ENCODE measurements at regions not wholly inside any gene's neighbourhood (a gene's known extent, or its start where the extent isn't known, plus 50 kb on each side); places are given as distances from the start of the nearest gene placed in this dataset.
"Not testable (repeated sequence)": the region's sequence is repeated elsewhere in the genome, so short reads cannot be mapped to it uniquely, and the experiment has no call there.

DNA sequence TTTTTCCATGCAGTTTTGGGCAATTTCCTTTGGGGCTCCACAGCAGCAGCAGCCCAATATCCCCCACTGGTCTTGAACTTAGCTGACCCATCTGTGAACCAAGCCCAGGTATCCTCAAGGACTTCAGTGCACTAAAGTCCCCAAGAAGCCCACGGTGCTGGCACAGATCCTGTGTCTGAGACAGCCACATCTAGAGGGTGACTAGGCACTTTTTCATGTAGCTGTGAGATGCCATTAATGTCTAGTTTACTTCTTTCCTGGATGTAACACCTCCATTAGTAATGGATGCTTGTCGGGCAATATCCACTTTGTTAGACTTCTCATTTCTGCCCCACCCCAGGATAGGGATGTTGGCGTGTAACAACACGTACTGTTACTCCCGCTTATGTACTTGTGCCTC lies 117.9 kb downstream of the GPCPD1 start:
- Mint-ChIP-seq H3K36me3 (ENCODE audit: low read depth) (no peaks in the 10 kb centered on the region), H3K27ac (no peak overlapping the region), H3K4me3 (ENCODE audit: low read depth) (no peak overlapping the region), H3K9me3 (no peaks in the 10 kb centered on the region), H3K4me1 (ENCODE audit: low read depth) (peaks cover 7% of the 10 kb centered on the region), H3K27me3 (ENCODE audit: low read depth) (peaks cover 14% of the 10 kb centered on the region)
- intact Hi-C loops (cut with micrococcal nuclease): no loop called here
- no peak for DNase-seq (ENCODE audit: low spot score)

DNA sequence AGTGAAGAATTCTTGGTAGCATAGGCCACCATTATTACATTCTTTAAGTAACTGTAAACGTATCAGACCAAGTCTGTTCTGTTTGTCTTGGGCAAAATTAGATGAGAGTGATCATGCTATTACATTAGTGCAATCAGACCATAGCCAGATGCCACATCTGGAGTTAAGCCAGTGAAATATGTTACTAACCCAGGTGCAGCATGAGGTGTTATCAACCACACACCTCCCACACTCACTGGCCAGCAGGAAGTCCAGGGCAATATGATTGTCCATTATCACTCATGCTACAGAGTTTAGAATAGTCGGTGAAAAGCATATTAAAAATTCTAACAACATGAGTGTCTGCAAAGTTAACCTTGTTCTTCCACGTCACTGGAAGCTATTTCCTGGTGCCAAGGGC lies 119.4 kb downstream of the GPCPD1 start:
- intact Hi-C loops (cut with micrococcal nuclease): no loop called here
- peaks cover 25% of the 10 kb centered on the region for H3K27me3 Mint-ChIP-seq (ENCODE audit: low read depth)
- no peaks in the 10 kb centered on the region for H3K36me3 Mint-ChIP-seq (ENCODE audit: low read depth)
- no peaks in the 10 kb centered on the region for H3K9me3 Mint-ChIP-seq
- H3K27ac Mint-ChIP-seq: no peak overlapping the region
- DNase-seq (ENCODE audit: low spot score): no peak
- no peak overlapping the region for H3K4me3 Mint-ChIP-seq (ENCODE audit: low read depth)
- H3K4me1 Mint-ChIP-seq (ENCODE audit: low read depth): peaks cover 10% of the 10 kb centered on the region

DNA sequence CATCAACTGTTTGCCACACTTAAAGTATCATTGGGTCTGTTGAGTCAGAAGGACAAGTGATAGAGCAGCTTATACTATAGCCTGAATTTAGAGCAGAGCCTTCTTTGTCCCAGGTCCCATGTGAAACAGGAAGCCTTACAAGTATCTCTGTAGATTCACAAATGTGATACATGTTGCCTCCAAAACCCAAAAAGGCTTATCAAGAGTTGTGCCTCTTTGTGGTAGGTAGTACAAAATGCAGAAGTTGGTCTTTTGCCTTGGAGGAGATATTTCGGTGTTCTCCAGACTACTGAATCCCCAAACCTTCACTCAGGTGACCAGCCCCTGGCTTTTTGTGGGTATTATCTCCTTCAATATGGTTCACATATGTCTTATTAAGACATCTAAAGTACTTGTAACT lies 121.2 kb downstream of the GPCPD1 start:
- Mint-ChIP-seq H3K4me1 (ENCODE audit: low read depth) (peaks cover 15% of the 10 kb centered on the region), H3K4me3 (ENCODE audit: low read depth) (no peak overlapping the region), H3K36me3 (ENCODE audit: low read depth) (no peaks in the 10 kb centered on the region), H3K27ac (no peak overlapping the region), H3K27me3 (ENCODE audit: low read depth) (peaks cover 22% of the 10 kb centered on the region), H3K9me3 (no peaks in the 10 kb centered on the region)
- intact Hi-C loops (cut with micrococcal nuclease): no loop called here
- DNase-seq (ENCODE audit: low spot score): no peak

DNA sequence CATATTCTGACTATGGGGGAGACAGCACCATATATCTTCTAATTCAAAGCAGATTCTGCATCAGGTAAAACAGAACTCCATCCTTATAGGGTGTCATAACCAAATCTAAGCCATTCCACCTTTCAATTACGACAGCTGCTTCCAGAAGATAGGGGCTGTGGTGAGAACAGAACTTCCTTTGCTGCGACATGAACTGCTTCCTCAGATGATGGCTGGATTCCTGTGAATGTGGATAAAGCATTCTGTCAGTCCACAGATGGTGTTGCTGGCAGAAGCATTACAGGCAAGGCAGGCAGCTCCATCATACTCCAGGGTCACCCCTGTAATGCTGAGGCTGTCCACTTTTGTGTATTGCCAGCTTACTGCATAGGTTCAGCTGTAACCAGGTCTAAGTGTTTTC lies 122.0 kb downstream of the GPCPD1 start:
- H3K4me1 Mint-ChIP-seq (ENCODE audit: low read depth): peaks cover 15% of the 10 kb centered on the region
- no peaks in the 10 kb centered on the region for H3K36me3 Mint-ChIP-seq (ENCODE audit: low read depth)
- peaks cover 22% of the 10 kb centered on the region for H3K27me3 Mint-ChIP-seq (ENCODE audit: low read depth)
- DNase-seq (ENCODE audit: low spot score): no peak
- H3K4me3 Mint-ChIP-seq (ENCODE audit: low read depth): no peak overlapping the region
- intact Hi-C loops (cut with micrococcal nuclease): no loop called here
- H3K9me3 Mint-ChIP-seq: no peaks in the 10 kb centered on the region
- H3K27ac Mint-ChIP-seq: no peak overlapping the region

DNA sequence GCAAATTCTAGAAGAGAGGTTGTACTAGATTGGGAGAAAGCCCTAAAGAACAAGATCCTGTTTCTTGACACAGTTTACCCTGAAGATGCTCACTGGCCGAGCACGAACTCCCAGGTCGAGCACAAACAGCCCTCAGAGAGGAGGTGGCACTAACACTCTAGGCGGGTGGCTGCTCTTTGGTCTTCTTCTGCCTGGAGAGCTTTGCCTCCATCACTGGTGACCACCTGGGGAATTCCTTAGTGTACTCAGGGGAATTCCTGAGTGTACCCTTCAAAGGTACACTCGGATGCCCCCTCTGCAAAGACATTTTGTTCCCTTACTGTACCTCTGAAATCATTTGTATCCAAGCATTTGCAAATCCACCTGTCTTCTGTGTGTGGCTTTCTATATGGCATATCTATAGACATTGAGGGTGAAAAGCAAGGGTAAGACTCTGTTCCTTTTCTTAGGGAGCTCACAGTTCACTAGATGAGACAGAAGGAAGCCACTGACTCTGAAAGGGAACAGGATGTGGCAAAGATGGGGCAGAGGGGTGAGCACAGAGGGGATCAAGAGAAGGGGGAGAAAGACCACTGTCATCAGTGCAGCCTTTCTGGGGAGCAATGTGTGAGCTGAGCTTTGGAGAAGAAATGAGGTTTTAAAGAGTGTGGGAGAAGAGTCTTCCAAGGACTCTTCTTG lies 124.3 kb downstream of the GPCPD1 start:
- DNase-seq (ENCODE audit: low spot score): no peak
- peaks cover 15% of the 10 kb centered on the region for H3K4me1 Mint-ChIP-seq (ENCODE audit: low read depth)
- peaks cover 22% of the 10 kb centered on the region for H3K27me3 Mint-ChIP-seq (ENCODE audit: low read depth)
- intact Hi-C loops (cut with micrococcal nuclease): no loop called here
- no peak overlapping the region for H3K27ac Mint-ChIP-seq
- no peak overlapping the region for H3K4me3 Mint-ChIP-seq (ENCODE audit: low read depth)
- H3K36me3 Mint-ChIP-seq (ENCODE audit: low read depth): no peaks in the 10 kb centered on the region
- no peaks in the 10 kb centered on the region for H3K9me3 Mint-ChIP-seq

DNA sequence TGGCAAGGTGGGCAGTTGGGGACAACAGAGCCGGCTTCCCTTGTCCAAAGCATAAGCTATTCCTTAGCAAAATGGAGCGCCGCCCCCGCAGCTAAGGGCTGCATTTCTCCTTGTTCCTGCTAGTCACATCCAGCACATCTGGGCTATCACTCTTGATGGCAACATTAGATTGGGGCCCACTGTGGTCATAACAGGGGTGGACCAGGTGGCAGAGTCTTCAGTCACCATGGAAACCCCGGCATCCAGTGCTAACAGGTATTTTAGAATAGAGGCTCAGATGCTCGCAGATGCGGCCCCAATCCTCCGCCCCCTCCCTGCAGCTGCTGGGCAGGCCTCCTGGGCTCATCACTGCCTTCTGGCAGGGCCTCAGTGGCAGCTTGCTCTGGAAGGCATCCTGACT lies 125.9 kb downstream of the GPCPD1 start:
- DNase-seq (ENCODE audit: low spot score): no peak
- intact Hi-C loops (cut with micrococcal nuclease): no loop called here
- Mint-ChIP-seq H3K27ac (no peak overlapping the region), H3K9me3 (no peaks in the 10 kb centered on the region), H3K36me3 (ENCODE audit: low read depth) (no peaks in the 10 kb centered on the region), H3K4me1 (ENCODE audit: low read depth) (peaks cover 10% of the 10 kb centered on the region), H3K27me3 (ENCODE audit: low read depth) (peaks cover 22% of the 10 kb centered on the region), H3K4me3 (ENCODE audit: low read depth) (no peak overlapping the region)

DNA sequence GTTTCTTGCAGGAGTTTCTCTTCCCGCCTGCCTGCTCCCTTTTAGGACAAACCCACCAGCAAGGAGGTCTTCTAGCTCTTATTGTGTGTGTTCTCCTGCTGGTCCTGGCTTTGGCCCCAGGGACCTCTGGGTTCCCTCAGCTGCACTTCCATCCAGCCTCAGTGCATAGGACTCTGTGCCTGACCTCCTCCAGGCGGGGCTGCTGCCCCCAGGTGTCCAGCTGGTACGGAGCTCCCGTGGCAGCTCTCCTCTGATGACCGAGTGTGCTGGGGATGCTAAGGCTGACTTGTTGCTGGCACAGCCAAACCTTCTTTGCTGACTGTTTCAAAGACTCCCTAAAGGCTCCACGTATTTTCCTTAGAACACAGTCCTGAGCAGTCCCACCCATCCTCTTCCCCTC lies 126.5 kb downstream of the GPCPD1 start:
- peaks cover 10% of the 10 kb centered on the region for H3K4me1 Mint-ChIP-seq (ENCODE audit: low read depth)
- no peak overlapping the region for H3K4me3 Mint-ChIP-seq (ENCODE audit: low read depth)
- no peak for DNase-seq (ENCODE audit: low spot score)
- H3K9me3 Mint-ChIP-seq: no peaks in the 10 kb centered on the region
- H3K27ac Mint-ChIP-seq: no peak overlapping the region
- H3K36me3 Mint-ChIP-seq (ENCODE audit: low read depth): no peaks in the 10 kb centered on the region
- peaks cover 22% of the 10 kb centered on the region for H3K27me3 Mint-ChIP-seq (ENCODE audit: low read depth)
- intact Hi-C loops (cut with micrococcal nuclease): no loop called here

DNA sequence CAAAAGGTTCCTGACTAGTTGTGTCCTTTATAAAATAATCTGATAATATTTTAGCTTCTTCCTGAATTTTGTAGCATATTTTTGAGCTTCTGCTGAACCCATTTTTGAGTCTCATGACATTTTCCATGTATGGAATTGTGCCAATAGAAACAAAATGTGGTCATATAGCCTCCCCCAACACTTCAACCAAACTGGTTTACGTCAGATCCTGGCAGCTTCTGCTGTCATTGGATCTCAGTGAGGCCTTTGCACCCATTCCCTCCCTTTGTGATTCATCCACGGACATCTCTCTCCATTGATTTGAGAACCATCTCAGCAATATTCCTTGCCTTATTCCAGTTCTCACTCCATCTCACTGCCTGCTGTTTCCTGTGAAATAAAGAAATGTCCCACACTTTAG lies 128.0 kb downstream of the GPCPD1 start:
- no peak overlapping the region for H3K27ac Mint-ChIP-seq
- DNase-seq (ENCODE audit: low spot score): no peak
- H3K9me3 Mint-ChIP-seq: no peaks in the 10 kb centered on the region
- peaks cover 12% of the 10 kb centered on the region for H3K27me3 Mint-ChIP-seq (ENCODE audit: low read depth)
- intact Hi-C loops (cut with micrococcal nuclease): no loop called here
- H3K36me3 Mint-ChIP-seq (ENCODE audit: low read depth): no peaks in the 10 kb centered on the region
- H3K4me3 Mint-ChIP-seq (ENCODE audit: low read depth): no peak overlapping the region
- H3K4me1 Mint-ChIP-seq (ENCODE audit: low read depth): peaks cover 8% of the 10 kb centered on the region

DNA sequence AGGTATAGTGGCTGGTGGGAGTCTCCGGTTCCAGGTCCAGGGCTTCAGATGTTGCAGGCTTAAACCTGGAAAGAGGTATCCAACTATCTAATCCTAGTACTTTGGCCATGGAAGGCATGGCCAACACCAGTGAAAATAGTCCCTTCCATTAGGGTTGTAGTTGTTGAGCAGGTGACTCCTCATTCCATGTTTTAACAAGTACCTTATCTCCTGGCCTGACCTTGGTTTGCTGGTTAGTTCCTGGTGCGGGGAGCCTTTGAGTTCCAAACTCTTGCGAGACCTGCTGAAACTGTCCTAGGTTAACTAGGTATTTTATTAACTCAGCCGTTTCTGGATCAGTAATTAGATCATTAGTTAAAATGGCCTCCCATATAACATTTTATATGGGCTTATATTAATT lies 128.9 kb downstream of the GPCPD1 start:
- Mint-ChIP-seq H3K36me3 (ENCODE audit: low read depth) (no peaks in the 10 kb centered on the region), H3K27ac (no peak overlapping the region), H3K9me3 (no peaks in the 10 kb centered on the region), H3K4me1 (ENCODE audit: low read depth) (peaks cover 8% of the 10 kb centered on the region), H3K27me3 (ENCODE audit: low read depth) (peaks cover 6% of the 10 kb centered on the region), H3K4me3 (ENCODE audit: low read depth) (no peak overlapping the region)
- no peak for DNase-seq (ENCODE audit: low spot score)
- intact Hi-C loops (cut with micrococcal nuclease): no loop called here

DNA sequence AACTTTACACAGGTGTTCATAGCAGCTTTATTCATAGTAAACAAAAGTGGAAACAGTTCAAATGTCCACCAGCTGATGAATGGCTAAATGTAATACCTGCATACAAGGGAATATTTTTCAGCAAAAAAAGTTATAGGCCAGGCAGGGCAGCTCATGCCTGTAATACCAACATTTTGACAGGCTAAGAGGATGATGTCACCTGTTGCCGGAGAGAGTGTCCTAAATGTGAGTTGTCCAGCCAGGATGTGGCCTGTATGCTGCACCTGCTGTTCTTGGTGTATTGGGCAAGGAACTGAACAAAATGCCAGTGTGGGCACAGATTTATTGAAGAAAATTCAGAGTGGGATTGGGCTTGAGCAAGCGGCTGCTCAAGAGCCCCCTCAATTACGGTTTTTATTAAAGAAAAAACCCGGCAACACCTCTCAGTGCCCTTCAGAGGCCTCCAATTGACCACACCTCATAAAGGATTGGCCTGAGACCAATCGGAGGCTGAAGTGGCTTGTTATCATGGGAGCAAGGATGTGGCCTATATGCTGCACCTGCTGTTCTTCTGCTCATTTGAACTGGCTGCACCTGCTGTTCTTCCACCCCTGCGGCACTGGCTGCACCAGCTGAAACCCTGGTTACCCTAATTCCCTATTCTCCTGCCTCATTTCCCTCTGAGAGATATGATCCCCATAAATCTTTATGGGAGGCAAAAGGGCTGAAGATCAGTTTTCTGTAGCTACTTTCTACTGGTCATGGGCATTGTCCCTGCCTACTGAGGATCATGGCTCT lies 129.8 kb downstream of the GPCPD1 start:
- Mint-ChIP-seq H3K27ac (no peak overlapping the region), H3K36me3 (ENCODE audit: low read depth) (no peaks in the 10 kb centered on the region), H3K27me3 (ENCODE audit: low read depth) (no peaks in the 10 kb centered on the region), H3K4me3 (ENCODE audit: low read depth) (no peak overlapping the region), H3K4me1 (ENCODE audit: low read depth) (peaks cover 1% of the 10 kb centered on the region), H3K9me3 (no peaks in the 10 kb centered on the region)
- DNase-seq (ENCODE audit: low spot score): no peak
- intact Hi-C loops (cut with micrococcal nuclease): no loop called here

DNA sequence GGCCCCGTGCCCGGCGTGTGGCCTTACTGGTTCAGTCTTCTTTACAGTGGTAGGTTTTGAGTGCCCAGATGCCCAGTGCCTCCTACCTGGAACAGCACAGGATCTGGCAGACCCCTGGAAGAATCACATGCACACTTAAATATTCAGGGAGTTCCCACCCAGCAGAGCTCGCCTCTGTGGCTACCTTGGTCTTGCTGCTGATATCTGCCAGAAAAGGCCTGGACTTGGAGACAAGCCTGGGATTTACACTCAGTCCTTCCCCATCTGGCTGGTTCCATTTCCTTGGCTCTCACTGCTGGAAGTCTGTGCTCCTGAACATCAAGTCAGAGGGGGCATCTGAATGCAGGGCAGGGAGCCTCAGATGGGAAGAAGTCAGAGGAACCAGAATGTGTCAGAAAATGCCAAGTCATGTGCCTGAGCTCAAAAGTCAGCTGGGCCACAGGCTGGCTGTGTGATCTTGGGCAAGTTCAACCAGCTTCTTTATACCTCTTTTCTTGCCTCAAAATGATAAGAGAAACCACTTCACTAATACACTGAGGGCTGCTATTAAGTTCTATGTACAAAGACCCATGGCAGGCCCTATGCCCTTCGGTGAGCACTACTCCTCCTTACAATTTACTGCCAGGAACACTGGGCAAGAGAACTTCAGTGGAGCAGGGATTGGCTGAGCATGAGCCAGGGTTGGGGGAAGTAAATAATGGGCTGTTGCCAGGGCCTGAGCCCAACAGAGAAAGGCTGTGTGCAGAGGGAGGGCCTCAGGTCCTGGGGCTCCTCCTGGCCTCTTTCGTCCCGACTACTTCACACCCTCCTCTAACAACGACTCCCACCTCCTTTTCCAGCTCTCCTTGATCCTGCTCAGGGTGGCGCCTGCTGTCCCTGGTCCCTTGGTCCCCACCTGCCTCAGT lies 135.9 kb downstream of the GPCPD1 start:
- H3K4me3 Mint-ChIP-seq (ENCODE audit: low read depth): no peak overlapping the region
- H3K36me3 Mint-ChIP-seq (ENCODE audit: low read depth): no peaks in the 10 kb centered on the region
- no peaks in the 10 kb centered on the region for H3K27me3 Mint-ChIP-seq (ENCODE audit: low read depth)
- intact Hi-C loops (cut with micrococcal nuclease): no loop called here
- DNase-seq (ENCODE audit: low spot score): no peak
- no peak overlapping the region for H3K27ac Mint-ChIP-seq
- H3K9me3 Mint-ChIP-seq: no peaks in the 10 kb centered on the region
- H3K4me1 Mint-ChIP-seq (ENCODE audit: low read depth): no peaks in the 10 kb centered on the region

DNA sequence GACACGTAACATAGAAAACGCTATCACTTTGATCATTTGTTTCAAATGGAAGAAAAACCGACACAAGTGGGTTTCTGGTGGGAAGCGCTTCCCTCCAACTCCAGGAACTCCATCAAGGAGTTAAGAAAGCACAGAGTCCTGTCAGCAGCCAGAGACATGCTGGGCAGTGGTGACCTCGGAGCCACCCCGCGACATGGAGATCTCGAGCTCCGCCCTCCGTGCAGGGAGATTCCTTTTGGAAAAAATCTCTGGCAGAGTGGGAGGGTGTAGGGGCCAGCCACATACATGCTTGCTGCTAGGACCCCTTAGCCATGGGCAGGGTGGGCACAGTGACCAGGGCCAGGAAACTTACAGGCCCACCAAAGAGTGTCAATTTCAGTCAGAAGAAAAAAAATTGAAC lies 138.9 kb downstream of the GPCPD1 start:
- DNase-seq (ENCODE audit: low spot score); H3K27me3 Mint-ChIP-seq (ENCODE audit: low read depth); H3K4me1 Mint-ChIP-seq (ENCODE audit: low read depth); H3K4me3 Mint-ChIP-seq (ENCODE audit: low read depth); H3K27ac Mint-ChIP-seq; intact Hi-C loops (cut with micrococcal nuclease); H3K9me3 Mint-ChIP-seq; H3K36me3 Mint-ChIP-seq (ENCODE audit: low read depth): not testable (repeated sequence)

DNA sequence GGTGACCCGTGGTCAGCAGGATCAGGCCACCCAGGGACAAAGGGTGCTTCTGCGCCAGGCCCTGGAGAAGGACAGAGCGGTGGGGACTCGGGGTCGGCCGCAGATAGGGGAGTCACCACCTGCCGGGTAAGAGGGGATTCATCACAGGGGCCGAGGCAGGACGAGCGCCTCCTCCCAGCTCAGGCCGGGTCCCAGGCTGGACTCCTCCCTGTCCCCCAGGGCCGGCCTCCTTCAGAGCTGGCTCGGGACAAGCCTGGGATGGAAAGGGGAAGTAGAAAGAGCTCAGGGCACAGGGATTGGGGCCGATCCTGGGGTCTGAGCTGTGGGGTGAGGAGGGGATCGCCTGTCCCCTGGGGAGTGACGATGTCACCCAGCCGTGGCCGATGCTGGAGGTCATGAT lies 139.4 kb downstream of the GPCPD1 start:
- Mint-ChIP-seq H3K4me1 (ENCODE audit: low read depth) (no peaks in the 10 kb centered on the region), H3K36me3 (ENCODE audit: low read depth) (no peaks in the 10 kb centered on the region), H3K4me3 (ENCODE audit: low read depth) (no peak overlapping the region), H3K27me3 (ENCODE audit: low read depth) (peaks cover 4% of the 10 kb centered on the region), H3K27ac (no peak overlapping the region), H3K9me3 (no peaks in the 10 kb centered on the region)
- intact Hi-C loops (cut with micrococcal nuclease): no loop called here
- DNase-seq (ENCODE audit: low spot score): no peak
